Adrenal gland (tissue), 5 donors: ENCODE measurements at regions not wholly inside any gene's neighbourhood (a gene's known extent, or its start where the extent isn't known, plus 50 kb on each side); places are given as distances from the start of the nearest gene placed in this dataset.

ENCODE experiments used
- POLR2A ChIP-seq, 2 donors: fragments of 450-650 bp; IDR thresholded peaks; one replicate each; pipeline ENCODE4 v1.6.1; 2017; ENCODE audit warnings: antibody characterized with exemption in 2 of 2, mild to moderate bottlenecking in 2 of 2, moderate library complexity in 1 of 2
- TF ChIP-seq, protein P1 (sequence below), 6 experiments: fragments of 450-650 bp in 4 of 6; fragments of 200-600 bp in 2 of 6; sonication (generic) in 1 of 6; IDR thresholded peaks; 1 replicate in 5 of 6; 2 replicates in 1 of 6; pipeline versions ENCODE4 v1.5.1 to v1.8.0; 2016 to 2021; ENCODE audit warnings: antibody characterized with exemption in 6 of 6, mild to moderate bottlenecking in 2 of 6, moderate library complexity in 1 of 6
- donor health status: DM: no; HTN: no; CAD: no.

DNA sequence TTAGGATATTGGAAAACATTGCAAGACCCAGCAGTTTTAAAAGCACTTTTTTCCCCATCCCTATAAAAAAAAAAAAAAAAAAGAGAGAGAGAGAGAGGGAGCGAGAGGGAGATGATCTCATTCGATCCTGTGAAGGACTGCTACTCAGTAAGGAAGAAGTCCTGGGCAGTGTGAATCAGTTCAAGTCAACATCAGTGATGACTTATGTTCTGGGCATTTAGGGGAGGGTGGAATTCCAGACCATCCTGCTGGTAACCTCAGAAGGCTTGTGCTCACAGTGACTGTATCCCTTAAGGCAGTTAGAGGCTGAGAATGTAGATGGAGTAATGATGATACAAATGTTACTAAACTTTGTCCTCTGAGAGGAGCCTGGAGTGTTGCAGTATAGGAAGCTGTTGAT, 151.4 kb downstream of the TGFB2 start:
- TF ChIP-seq, protein P1, sequence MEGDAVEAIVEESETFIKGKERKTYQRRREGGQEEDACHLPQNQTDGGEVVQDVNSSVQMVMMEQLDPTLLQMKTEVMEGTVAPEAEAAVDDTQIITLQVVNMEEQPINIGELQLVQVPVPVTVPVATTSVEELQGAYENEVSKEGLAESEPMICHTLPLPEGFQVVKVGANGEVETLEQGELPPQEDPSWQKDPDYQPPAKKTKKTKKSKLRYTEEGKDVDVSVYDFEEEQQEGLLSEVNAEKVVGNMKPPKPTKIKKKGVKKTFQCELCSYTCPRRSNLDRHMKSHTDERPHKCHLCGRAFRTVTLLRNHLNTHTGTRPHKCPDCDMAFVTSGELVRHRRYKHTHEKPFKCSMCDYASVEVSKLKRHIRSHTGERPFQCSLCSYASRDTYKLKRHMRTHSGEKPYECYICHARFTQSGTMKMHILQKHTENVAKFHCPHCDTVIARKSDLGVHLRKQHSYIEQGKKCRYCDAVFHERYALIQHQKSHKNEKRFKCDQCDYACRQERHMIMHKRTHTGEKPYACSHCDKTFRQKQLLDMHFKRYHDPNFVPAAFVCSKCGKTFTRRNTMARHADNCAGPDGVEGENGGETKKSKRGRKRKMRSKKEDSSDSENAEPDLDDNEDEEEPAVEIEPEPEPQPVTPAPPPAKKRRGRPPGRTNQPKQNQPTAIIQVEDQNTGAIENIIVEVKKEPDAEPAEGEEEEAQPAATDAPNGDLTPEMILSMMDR (IDR thresholded peaks at IDR 0.05): no peak
- no peak for TF ChIP-seq POLR2A (IDR thresholded peaks at IDR 0.05)
